ELR (cell line): ENCODE measurements at regions not wholly inside any gene's neighbourhood (a gene's known extent, or its start where the extent isn't known, plus 50 kb on each side); places are given as distances from the start of the nearest gene placed in this dataset.
A peak's percentile ranks its signal among the peaks of the same experiment; 100 is the strongest.
"Not testable (repeated sequence)": the region's sequence is repeated elsewhere in the genome, so short reads cannot be mapped to it uniquely, and the experiment has no call there.

ENCODE experiments used
- DNase-seq: peaks from one replicate; pipeline ENCODE4 v3.0.0-alpha.2; 2015; ENCODE audit warnings: low read depth

GRCh38 chr6:68013780-68014515, 621.1 kb upstream of the ADGRB3 start:
- no peak for DNase-seq

- DNase-seq, result no peak
These were observed 622.3 kb upstream of the ADGRB3 start for GRCh38 chr6:68012822-68013221.

GRCh38 chr6:68010936-68011335, 624.1 kb upstream of the ADGRB3 start:
- no peak for DNase-seq

DNA sequence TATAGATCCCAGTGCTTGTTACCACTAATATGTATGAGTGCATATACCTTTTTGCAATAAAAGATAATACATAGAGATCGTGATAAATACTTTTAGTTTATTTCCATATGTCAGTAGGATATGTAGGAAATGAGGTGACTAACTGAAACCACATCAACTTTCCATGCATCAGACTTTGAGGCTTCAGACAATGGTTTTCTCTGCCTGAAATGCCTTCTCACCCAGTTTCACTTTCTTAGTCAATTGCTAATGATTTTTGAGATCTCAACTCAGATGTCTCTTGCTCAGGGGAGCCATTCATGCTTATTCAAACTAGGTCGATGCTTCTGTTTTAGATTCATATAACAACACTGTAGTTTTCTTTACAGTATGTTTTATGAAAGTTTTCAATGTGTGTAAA, 626.6 kb upstream of the ADGRB3 start:
- DNase-seq, result peak; percentile 41

- no peak for DNase-seq
These were observed 627.4 kb upstream of the ADGRB3 start for GRCh38 chr6:68007717-68008116.

GRCh38 chr6:67986694-67987232, 648.3 kb upstream of the ADGRB3 start:
- no peak for DNase-seq

- no peak for DNase-seq
These were observed 658.6 kb upstream of the ADGRB3 start for GRCh38 chr6:67976486-67976885.

DNA sequence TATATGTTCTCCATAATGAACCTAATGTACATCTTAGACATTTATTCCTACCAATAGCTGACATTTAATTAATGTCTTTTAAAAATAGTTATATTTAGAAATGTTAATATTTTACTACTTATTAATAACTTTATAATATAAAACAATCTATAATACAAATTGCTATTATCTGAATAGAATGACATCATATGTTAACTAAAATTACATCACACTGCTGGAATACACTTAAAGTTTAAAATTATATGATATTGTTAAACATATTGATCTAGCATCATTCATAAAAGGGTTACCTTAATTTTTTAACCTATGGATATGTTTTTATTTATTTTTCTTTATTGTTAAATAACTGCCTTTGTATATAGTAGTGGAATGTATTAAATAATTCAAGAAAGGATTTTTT, 660.2 kb upstream of the ADGRB3 start:
- no peak for DNase-seq

DNA sequence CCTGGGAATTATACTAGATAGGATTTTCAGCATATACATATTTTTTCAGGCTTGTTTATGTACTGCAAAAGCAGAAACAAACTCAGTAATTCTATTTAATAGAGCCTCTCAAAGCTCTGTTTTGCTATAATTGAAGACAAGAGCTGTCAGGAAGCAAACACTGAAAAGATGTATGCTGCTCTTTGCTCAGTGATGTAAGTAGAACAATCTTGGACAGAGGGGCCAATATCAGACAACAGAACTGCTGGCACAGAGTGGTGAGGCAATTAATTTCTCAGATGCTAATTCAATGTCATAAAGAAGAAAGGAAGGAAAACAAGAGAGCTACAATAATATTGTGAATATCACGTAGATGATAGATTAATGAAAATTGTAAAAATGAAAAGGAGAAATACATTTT, 663.3 kb upstream of the ADGRB3 start:
- no peak for DNase-seq

DNA sequence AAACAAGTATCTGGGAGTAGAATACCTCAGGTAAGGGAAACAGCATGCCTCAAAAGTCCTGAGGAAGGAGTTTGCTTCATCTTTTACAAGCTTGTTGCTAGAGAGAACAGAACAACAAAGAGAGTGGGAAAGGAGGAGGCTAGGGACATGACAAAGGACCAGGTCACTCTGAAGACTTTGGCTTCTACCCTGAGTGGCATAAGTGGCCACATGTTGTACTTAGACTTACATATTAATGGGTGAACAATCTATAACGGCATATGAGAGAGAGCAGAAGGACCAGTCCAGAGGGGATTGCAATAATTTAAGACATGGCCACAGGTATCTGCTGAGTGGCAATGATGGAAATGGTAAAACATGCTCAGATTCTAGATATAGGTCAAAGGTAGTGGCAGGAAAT, 668.3 kb upstream of the ADGRB3 start:
- no peak for DNase-seq

- no peak for DNase-seq
These were observed 678.7 kb upstream of the ADGRB3 start for GRCh38 chr6:67956352-67956751.

- no peak for DNase-seq
These were observed 682.1 kb upstream of the ADGRB3 start for GRCh38 chr6:67952948-67953347.

DNA sequence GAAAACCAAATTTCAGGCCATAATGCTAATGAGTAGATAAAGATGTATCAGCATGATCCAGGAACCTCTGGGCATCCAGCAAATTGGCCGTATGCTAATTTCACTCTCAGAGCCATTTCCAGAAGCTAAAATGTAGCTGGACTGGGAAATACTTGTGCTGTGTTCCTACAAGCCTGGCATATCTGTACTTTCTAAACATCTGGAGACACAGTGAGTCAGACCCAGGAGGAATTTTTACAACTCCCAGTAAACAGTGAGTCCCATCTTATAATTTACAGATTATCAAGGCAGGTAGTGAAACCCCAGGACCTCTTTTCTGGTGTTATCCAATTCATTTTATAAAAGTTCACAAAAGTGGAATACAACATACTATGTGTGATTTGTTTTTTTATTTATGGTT, 683.0 kb upstream of the ADGRB3 start:
- DNase-seq, result peak; percentile 14

GRCh38 chr6:67947762-67948161, 687.3 kb upstream of the ADGRB3 start:
- DNase-seq, result not testable (repeated sequence)

DNA sequence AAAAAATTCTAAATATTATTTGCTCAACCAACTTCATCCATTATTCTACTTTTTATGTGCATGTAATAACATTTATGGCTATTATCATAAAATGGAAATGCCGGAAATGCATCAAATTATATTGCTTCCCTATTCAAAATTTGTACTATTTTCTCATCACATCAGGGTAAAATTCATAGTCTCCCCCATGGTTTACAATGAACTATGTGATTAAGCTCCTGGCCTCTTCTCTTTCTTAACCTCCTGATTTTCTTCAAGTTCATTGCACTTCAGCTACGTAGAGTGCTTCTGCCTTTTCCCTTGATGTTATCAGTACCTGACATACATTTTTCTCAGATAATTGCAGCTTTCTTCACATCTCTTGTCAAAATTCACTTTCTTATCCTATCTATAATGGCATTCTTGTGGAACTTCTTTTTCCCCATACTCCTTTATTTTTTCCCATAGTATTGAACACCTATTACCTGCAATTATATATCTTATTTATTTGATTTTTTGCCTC, 699.1 kb upstream of the ADGRB3 start:
- no peak for DNase-seq

DNA sequence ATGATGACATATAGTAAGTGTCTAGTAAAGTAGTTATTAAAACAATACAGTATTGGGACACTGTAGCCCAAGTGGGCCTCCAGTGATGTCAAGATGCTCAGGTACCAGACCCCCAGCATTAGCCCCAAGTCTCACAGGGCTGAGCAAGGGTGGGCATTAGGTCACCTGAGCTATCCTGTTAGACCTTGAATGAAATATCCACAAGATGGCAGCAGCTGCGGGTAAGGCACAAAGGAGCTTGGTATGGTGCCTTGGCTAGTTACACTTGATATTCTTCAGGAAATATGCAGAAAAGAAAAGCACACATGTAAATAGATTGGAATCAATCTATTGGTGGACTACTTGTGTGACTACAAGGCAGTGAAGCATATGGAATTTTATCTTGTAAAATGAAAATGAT, 701.8 kb upstream of the ADGRB3 start:
- no peak for DNase-seq

GRCh38 chr6:67922588-67922987, 712.5 kb upstream of the ADGRB3 start:
- DNase-seq, result not testable (repeated sequence)

DNA sequence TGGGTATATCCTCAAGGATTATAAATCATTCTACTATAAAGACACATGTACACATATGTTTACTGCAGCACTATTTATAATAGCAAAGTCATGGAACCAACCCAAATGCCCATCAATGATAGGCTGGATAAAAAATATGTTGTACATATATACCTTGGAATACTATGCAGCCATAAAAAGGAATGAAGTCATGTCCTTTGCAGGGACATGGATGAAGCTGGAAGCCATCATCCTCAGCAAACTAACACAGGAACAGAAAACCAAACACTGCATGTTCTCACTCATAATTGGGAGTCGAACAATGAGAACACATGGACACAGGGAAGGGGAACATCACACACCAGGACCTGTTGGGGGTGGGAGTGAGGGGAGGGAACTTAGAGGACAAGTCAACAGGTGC, 715.0 kb upstream of the ADGRB3 start:
- not testable (repeated sequence) for DNase-seq

DNA sequence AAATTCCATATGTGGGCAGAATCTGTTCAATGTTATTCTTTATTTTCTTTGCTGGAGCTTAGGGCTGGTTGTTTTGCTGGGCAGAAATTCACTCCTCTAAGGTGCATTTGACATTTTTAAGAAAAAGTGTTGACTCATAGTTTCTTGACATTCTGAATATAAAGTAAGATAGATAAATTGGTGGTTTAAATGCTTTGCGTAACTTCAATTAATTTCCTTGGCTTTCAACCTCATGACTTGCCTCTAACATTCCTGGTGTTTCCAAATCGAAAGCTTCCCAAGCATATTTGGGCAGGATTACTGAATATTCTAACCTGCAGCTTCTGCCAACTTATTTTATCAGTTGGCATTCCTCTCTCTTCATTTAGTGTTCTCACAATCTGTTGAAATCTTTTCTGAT, 718.7 kb upstream of the ADGRB3 start:
- no peak for DNase-seq

GRCh38 chr6:67914419-67914818, 720.7 kb upstream of the ADGRB3 start:
- DNase-seq, result no peak

- no peak for DNase-seq
These were observed 725.7 kb upstream of the ADGRB3 start for GRCh38 chr6:67909354-67909753.

GRCh38 chr6:67908379-67908778, 726.7 kb upstream of the ADGRB3 start:
- DNase-seq, result no peak

- not testable (repeated sequence) for DNase-seq
These were observed 730.3 kb upstream of the ADGRB3 start for GRCh38 chr6:67904735-67905134.

GRCh38 chr6:67898875-67899274, 736.2 kb upstream of the ADGRB3 start:
- DNase-seq, result no peak
